ENCODE measurements at regions not wholly inside any gene's neighbourhood (a gene's known extent, or its start where the extent isn't known, plus 50 kb on each side); places are given as distances from the start of the nearest gene placed in this dataset.
"Not testable (repeated sequence)": the region's sequence is repeated elsewhere in the genome, so short reads cannot be mapped to it uniquely, and the experiment has no call there.

DNA sequence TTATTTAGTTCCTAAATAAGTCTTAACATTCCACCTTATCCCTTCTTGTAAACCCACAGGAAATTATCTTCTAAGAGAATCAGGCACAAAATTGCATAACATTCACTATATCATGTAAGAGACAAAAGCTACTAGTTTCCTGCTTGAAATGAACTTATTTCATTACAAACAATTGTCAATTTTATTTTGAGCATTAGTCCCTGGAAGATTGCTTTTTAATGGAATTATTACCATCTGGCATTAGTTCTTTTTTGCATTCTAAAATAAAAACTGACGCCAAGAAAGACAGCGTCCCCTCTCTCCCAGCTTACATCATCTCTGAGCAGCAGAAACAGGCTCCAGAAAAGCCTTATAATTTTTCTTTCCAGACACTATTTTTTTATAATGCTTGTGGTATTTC is 121.8 kb downstream of the NOC3L start:
- no peaks in the 10 kb centered on the region for H3K36me3 Mint-ChIP-seq (ENCODE audit: low read depth)
- DNase-seq, result no peak
- TF ChIP-seq, protein P1, sequence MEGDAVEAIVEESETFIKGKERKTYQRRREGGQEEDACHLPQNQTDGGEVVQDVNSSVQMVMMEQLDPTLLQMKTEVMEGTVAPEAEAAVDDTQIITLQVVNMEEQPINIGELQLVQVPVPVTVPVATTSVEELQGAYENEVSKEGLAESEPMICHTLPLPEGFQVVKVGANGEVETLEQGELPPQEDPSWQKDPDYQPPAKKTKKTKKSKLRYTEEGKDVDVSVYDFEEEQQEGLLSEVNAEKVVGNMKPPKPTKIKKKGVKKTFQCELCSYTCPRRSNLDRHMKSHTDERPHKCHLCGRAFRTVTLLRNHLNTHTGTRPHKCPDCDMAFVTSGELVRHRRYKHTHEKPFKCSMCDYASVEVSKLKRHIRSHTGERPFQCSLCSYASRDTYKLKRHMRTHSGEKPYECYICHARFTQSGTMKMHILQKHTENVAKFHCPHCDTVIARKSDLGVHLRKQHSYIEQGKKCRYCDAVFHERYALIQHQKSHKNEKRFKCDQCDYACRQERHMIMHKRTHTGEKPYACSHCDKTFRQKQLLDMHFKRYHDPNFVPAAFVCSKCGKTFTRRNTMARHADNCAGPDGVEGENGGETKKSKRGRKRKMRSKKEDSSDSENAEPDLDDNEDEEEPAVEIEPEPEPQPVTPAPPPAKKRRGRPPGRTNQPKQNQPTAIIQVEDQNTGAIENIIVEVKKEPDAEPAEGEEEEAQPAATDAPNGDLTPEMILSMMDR (IDR thresholded peaks at IDR 0.05), result no peak
- peaks cover 5% of the 10 kb centered on the region for H3K27me3 Mint-ChIP-seq (ENCODE audit: insufficient read depth)
- H3K9me3 Mint-ChIP-seq, result no peaks in the 10 kb centered on the region
- no peak overlapping the region for H3K4me3 Mint-ChIP-seq
- H3K27ac Mint-ChIP-seq, result no peak overlapping the region
- no peaks in the 10 kb centered on the region for H3K4me1 Mint-ChIP-seq (ENCODE audit: low read depth)

DNA sequence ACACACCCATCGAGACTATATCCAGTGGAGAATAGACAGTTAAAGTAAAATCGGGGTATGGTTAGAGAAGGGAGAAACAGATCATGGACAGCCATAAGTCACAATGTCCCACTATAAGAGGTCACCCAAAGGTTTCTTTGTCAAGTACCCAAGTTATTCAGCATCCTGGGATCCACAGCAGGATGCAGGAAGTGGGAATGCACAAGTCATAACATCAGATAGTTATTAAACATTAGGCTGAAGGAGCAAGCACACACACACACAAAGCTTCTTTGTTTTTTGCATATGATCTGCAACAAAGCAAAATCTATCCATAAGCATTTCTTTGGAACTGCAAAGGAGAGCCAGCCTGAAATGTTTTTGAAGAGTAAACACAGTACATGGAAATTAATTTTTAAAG is 111.6 kb downstream of the NOC3L start:
- Mint-ChIP-seq H3K9me3 (no peaks in the 10 kb centered on the region), H3K36me3 (ENCODE audit: low read depth) (no peaks in the 10 kb centered on the region), H3K4me3 (no peak overlapping the region), H3K27me3 (ENCODE audit: insufficient read depth) (peaks cover 18% of the 10 kb centered on the region), H3K27ac (no peak overlapping the region), H3K4me1 (ENCODE audit: low read depth) (no peaks in the 10 kb centered on the region; the same call in 1 of the 2 replicates)
- DNase-seq, result no peak
- TF ChIP-seq, protein P1 (IDR thresholded peaks at IDR 0.05), result no peak

DNA sequence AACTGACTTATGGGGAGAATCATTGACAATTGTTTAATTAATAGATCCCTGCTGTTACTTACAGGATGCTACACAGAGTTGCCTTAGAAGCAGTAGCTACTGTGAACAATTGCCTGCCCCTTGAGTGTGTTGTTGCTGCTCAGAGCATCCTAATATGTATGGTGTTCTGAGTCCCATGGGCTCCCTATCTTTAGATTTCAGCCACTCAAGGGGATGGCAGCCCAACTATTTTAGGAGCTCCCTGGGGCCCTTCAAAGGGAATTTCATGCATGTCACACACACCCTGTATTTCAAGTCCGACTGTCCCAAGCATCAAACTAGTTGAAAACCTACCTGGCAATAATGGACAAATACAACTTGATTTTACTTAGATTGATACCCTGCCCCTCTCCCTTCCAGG is 111.2 kb downstream of the NOC3L start:
- Mint-ChIP-seq H3K4me3 (no peak overlapping the region), H3K27ac (no peak overlapping the region), H3K27me3 (ENCODE audit: insufficient read depth) (peaks cover 17% of the 10 kb centered on the region), H3K4me1 (ENCODE audit: low read depth) (no peaks in the 10 kb centered on the region; the same call in 1 of the 2 replicates), H3K9me3 (no peaks in the 10 kb centered on the region), H3K36me3 (ENCODE audit: low read depth) (no peaks in the 10 kb centered on the region)
- TF ChIP-seq, protein P1 (IDR thresholded peaks at IDR 0.05), result no peak
- DNase-seq, result no peak

DNA sequence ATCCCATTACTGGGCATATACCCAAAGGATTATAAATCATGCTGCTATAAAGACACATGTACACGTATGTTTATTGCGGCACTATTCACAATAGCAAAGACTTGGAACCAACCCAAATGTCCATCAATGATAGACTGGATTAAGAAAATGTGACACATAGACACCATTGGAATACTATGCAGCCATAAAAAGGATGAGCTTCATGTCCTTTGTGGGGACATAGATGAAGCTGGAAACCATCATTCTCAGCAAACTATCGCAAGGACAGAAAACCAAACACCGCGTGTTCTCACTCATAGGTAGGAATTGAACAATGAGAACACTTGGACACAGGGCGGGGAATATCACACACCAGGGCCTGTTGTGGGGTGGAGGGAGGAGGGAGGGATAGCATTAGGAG is 105.3 kb downstream of the NOC3L start:
- not testable (repeated sequence) for H3K36me3 Mint-ChIP-seq (ENCODE audit: low read depth); H3K4me3 Mint-ChIP-seq; H3K27me3 Mint-ChIP-seq (ENCODE audit: insufficient read depth); H3K4me1 Mint-ChIP-seq (ENCODE audit: low read depth); H3K9me3 Mint-ChIP-seq; H3K27ac Mint-ChIP-seq; DNase-seq

DNA sequence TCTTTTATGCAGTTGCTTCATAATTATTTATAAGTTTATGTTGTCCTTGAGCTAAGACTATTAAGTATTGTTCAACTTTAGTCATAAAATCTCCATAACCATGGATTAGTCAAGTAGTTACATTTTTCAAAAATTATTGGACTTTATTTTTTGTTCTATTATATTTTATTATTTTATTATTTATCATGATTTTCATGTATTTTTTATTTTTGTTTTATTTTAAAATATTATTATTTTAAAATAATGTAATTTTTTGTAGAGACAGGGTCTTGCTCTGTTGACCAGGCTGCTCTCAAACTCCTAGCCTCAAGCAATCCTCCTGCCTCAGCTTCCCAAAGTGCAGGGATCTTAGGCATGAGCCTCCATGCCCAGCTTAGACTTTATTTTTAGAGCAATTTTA is 102.3 kb downstream of the NOC3L start:
- TF ChIP-seq, protein P1 (IDR thresholded peaks at IDR 0.05), result no peak

DNA sequence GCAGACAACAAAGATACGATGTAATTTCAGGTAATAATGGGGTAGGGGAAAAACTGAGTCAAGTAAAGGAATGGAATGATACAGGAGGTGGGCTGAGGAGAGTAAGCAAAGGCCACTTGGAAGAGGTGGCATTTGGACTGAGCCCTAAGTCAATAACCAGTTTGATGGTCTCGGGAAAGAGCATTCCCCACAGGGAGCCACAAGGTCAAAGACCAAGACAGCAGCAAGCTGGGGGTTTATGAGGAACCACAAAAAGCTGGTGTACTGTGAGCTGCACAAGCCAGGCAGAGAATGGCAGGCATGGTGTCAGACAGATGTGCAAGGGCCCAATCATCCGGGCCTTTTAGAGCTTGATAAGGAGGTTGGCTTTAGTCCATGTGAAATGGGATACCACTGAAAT is 98.7 kb downstream of the NOC3L start:
- Mint-ChIP-seq H3K27me3 (ENCODE audit: insufficient read depth) (peaks cover 3% of the 10 kb centered on the region; the same call in 1 of the 2 replicates), H3K9me3 (no peaks in the 10 kb centered on the region), H3K4me1 (ENCODE audit: low read depth) (no peaks in the 10 kb centered on the region), H3K4me3 (no peak overlapping the region), H3K36me3 (ENCODE audit: low read depth) (no peaks in the 10 kb centered on the region), H3K27ac (no peak overlapping the region)
- TF ChIP-seq, protein P1 (IDR thresholded peaks at IDR 0.05), result no peak
- no peak for DNase-seq

More for the DNA sequence above, 102.3 kb downstream of the NOC3L start:
- Mint-ChIP-seq H3K4me1 (ENCODE audit: low read depth) (no peaks in the 10 kb centered on the region), H3K9me3 (no peaks in the 10 kb centered on the region), H3K4me3 (no peak overlapping the region), H3K27ac (no peak overlapping the region), H3K36me3 (ENCODE audit: low read depth) (no peaks in the 10 kb centered on the region), H3K27me3 (ENCODE audit: insufficient read depth) (0 out of 2 replicates have a peak, but pooled peaks cover 1% of the 10 kb centered on the region)
- no peak for DNase-seq
